Nephron progenitor cell (in vitro differentiated cells): ENCODE measurements at regions not wholly inside any gene's neighbourhood (a gene's known extent, or its start where the extent isn't known, plus 50 kb on each side); places are given as distances from the start of the nearest gene placed in this dataset.

Experiments used
- DNase-seq: peaks from one replicate; pipeline ENCODE4 v3.0.0; 2021
- H3K27ac Mint-ChIP-seq: 2 replicates; pipeline ENCODE4 v1.8.0; 2021; ENCODE audit warnings: mild to moderate bottlenecking, moderate library complexity, mixed read lengths
- H3K27me3 Mint-ChIP-seq: 2 replicates; pipeline ENCODE4 v1.8.0; 2021; ENCODE audit warnings: mild to moderate bottlenecking, low read depth, mixed read lengths; ENCODE audit not compliant: poor library complexity
- H3K36me3 Mint-ChIP-seq: 2 replicates; pipeline ENCODE4 v1.8.0; 2021; ENCODE audit warnings: low read depth, mixed read lengths
- H3K4me1 Mint-ChIP-seq: 2 replicates; pipeline ENCODE4 v1.8.0; 2021; ENCODE audit warnings: mixed read lengths
- H3K4me3 Mint-ChIP-seq: 2 replicates; pipeline ENCODE4 v1.8.0; 2021; ENCODE audit warnings: mild to moderate bottlenecking, moderate library complexity, mixed read lengths
- H3K9me3 Mint-ChIP-seq: 2 replicates; pipeline ENCODE4 v1.8.0; 2021; ENCODE audit warnings: mild to moderate bottlenecking, moderate library complexity, mixed read lengths
- TF ChIP-seq, protein P1 (sequence below): fragments of 200-600 bp; sonication (generic); IDR thresholded peaks from 2 replicates; pipeline ENCODE4 v1.5.0; 2021; ENCODE audit warnings: antibody characterized with exemption

DNA sequence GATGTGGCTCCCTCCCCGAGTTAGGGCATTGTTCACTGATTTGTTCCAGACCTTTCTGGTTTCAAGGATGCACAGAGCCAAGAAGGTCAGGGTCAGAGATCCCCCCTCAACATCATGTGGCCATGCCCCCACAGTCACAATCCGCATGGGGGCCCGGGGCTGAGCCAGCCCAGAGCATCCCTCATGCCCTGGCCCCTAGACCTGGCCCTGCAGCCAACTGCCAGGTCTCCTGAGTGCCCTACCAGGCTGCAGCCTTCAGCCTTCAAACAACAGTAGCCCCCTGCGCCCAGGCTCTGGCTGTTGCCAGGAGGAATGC is 142.4 kb downstream of the CRYBB2 start:
- DNase-seq, result no peak
- TF ChIP-seq, protein P1, sequence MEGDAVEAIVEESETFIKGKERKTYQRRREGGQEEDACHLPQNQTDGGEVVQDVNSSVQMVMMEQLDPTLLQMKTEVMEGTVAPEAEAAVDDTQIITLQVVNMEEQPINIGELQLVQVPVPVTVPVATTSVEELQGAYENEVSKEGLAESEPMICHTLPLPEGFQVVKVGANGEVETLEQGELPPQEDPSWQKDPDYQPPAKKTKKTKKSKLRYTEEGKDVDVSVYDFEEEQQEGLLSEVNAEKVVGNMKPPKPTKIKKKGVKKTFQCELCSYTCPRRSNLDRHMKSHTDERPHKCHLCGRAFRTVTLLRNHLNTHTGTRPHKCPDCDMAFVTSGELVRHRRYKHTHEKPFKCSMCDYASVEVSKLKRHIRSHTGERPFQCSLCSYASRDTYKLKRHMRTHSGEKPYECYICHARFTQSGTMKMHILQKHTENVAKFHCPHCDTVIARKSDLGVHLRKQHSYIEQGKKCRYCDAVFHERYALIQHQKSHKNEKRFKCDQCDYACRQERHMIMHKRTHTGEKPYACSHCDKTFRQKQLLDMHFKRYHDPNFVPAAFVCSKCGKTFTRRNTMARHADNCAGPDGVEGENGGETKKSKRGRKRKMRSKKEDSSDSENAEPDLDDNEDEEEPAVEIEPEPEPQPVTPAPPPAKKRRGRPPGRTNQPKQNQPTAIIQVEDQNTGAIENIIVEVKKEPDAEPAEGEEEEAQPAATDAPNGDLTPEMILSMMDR, result no peak
- Mint-ChIP-seq H3K27ac (no peak overlapping the region), H3K9me3 (no peaks in the 10 kb centered on the region), H3K4me1 (peaks cover 25% of the 10 kb centered on the region), H3K36me3 (peaks cover 6% of the 10 kb centered on the region), H3K4me3 (no peak overlapping the region), H3K27me3 (peaks cover 3% of the 10 kb centered on the region)

DNA sequence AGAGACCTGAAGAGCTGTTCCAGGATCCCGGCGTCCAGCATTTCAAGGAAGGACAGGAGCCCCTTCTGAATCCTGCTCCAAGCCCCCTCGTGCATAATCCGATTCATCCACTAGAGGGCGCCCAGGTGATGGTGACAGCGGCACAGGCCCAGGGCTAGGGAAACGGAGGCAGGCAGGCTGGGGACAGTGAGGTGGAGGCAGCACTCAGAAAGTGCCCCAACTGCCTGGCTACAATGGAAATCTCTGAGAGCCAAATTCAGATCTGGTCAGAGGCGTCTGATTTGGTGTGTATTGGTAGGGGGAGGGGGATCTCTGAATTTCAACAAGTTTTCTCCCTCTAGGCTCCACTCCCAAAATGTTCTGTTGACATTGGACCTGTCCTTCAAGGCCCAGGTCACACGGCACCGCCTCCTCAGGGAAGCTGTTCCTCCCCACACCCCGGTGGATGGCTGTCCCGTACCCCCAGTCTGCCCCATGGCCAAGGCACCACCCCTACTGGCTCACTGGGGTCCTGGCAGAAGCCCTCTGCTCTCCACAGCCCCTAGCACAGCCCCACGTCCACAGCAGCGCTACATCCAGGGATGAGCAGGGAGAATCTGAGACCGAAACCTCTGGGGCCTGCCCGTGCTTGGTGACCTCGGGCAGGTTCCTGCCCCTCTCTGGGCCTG is 142.9 kb downstream of the CRYBB2 start:
- Mint-ChIP-seq H3K27me3 (peaks cover 6% of the 10 kb centered on the region), H3K27ac (no peak overlapping the region), H3K4me3 (no peak overlapping the region), H3K9me3 (no peaks in the 10 kb centered on the region), H3K4me1 (peaks cover 25% of the 10 kb centered on the region), H3K36me3 (peaks cover 3% of the 10 kb centered on the region)
- TF ChIP-seq, protein P1, result peak; percentile 89
- peak; percentile 87 for DNase-seq

DNA sequence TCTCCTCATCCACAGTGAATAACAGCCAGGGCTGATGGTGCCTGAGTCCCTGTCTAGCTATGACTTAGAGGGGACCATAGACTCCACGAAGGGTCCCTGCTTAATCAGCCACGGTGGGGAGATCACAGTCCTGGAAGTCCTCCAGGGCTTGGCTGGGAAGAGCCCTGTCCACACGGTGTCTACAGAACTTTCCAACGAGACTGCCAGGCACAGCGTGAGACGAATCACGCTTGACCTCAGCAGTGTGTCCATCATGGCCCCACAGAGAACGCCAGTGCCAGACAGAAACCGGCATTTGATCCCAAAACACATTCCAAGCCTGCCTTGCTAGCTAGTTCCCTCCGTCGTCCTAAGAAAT is 143.4 kb downstream of the CRYBB2 start:
- H3K4me3 Mint-ChIP-seq, result no peak overlapping the region
- H3K4me1 Mint-ChIP-seq, result peaks cover 30% of the 10 kb centered on the region
- H3K9me3 Mint-ChIP-seq, result no peaks in the 10 kb centered on the region
- H3K27me3 Mint-ChIP-seq, result peaks cover 6% of the 10 kb centered on the region
- TF ChIP-seq, protein P1, result no peak
- H3K36me3 Mint-ChIP-seq, result no peaks in the 10 kb centered on the region
- no peak overlapping the region for H3K27ac Mint-ChIP-seq
- DNase-seq, result no peak

DNA sequence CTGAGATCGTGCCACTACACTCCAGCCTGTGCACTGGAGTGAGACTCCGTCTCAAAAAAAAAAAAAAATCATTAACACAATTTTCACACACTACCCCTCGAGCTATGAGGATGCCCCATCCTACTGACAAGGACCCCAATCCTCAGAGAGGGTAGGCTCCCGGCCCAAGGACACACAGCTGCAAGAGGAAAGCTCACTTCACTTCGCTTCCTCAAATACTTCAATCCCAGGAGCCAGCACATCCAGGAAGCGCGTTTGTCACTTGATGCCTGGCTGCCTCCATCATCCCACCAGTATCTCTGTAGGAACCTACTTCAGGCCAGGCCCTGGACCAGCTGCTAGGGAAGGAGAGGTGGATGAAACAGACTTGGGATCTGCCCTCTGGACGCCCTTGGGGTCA is 144.0 kb downstream of the CRYBB2 start:
- Mint-ChIP-seq H3K27me3 (peaks cover 6% of the 10 kb centered on the region), H3K4me3 (no peak overlapping the region), H3K27ac (peak overlapping the region; percentile 64), H3K4me1 (peaks cover 36% of the 10 kb centered on the region), H3K9me3 (no peaks in the 10 kb centered on the region), H3K36me3 (peaks cover 3% of the 10 kb centered on the region)
- DNase-seq, result no peak
- TF ChIP-seq, protein P1, result no peak

DNA sequence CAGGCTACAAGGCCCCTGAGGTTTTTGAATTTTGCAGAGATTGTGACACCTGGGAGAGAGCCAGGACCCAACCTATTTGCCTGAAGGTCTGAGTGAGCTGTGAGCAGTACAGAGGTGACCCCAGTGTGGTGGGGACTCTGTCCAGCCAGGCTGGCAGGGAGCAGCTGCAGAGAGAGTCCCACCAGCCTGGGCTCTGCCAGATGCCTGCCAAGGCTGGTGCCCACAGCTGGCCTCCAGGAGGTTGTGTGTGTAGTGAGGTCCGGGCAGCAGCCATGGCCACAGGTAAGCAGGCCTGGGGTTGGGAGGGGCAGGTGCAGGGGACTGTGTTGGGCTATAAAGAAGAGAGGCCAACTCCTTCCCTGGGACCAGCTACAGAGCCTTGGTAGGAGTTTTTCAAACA is 144.8 kb downstream of the CRYBB2 start:
- peaks cover 6% of the 10 kb centered on the region for H3K27me3 Mint-ChIP-seq
- TF ChIP-seq, protein P1, result no peak
- no peak overlapping the region for H3K27ac Mint-ChIP-seq
- peaks cover 4% of the 10 kb centered on the region for H3K36me3 Mint-ChIP-seq
- H3K9me3 Mint-ChIP-seq, result no peaks in the 10 kb centered on the region
- DNase-seq, result no peak
- H3K4me3 Mint-ChIP-seq, result no peak overlapping the region
- peaks cover 44% of the 10 kb centered on the region for H3K4me1 Mint-ChIP-seq

DNA sequence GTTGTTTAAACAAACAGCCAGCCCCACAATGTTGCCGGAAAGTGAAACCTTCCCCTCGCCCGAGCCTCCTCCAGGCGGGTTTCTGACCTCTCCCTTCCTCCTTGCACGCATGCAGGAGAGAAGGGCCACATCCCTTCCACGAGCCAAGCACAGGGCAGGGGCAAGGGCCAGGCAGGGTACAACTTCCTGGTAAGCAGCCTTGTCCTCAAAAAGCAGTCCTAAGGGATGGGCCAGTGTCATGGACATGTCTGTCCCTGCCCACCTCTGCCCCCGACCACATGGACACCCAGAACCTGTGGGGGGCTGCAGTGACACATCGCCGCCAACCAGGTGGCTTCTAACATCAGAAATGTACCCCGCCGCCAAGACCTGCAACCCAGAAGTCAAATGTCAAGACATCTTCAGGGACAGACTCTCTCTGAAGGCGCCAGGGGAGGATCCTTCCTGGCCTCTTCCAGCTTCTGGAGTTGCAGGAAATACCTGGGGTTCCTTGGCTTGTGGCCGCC is 145.3 kb downstream of the CRYBB2 start:
- H3K27me3 Mint-ChIP-seq, result peaks cover 6% of the 10 kb centered on the region
- TF ChIP-seq, protein P1, result no peak
- no peaks in the 10 kb centered on the region for H3K9me3 Mint-ChIP-seq
- no peak overlapping the region for H3K4me3 Mint-ChIP-seq
- DNase-seq, result no peak
- peaks cover 4% of the 10 kb centered on the region for H3K36me3 Mint-ChIP-seq
- H3K27ac Mint-ChIP-seq, result peak overlapping the region; percentile 59
- H3K4me1 Mint-ChIP-seq, result peaks cover 44% of the 10 kb centered on the region
